HG03175 (cell line): ENCODE measurements at regions not wholly inside any gene's neighbourhood (a gene's known extent, or its start where the extent isn't known, plus 50 kb on each side); places are given as distances from the start of the nearest gene placed in this dataset.

Experiments used
- ATAC-seq: cut with Tn5 transposase; IDR thresholded peaks from one replicate; pipeline ENCODE4 v1.9.1; 2021; ENCODE audit warnings: mild to moderate bottlenecking, moderate library complexity; ENCODE audit not compliant: unreplicated experiment

DNA sequence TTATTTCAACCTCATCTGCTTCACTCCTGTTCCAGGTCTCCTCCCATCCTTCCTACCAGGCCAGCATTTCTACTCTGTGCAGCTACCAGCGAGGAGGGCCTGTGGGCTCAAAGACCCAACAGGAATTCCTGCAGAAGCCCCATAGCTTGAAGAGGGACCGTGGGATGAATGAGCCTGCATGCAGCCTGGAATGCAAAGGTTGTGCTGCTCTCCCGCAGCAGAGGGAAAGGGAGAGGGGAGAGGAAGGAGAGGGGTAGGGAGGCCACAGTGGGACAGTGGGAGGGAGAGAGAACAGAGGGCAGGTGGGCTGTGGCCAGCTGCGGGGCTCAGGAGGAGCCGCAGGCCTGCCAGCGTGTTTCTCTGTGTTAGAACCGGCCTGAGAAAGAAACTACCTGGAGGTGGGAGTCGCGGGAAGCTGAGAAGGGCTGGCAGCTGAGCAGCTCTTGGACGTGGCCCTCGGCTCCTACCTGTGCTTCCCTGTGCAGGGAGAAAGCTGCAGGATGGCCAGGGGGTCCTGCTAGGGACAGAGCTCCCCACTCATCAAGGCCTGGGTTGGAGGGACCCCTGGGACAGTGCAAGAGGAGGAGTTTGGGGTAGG, 66.1 kb upstream of the MLN start:
- ATAC-seq = no peak

DNA sequence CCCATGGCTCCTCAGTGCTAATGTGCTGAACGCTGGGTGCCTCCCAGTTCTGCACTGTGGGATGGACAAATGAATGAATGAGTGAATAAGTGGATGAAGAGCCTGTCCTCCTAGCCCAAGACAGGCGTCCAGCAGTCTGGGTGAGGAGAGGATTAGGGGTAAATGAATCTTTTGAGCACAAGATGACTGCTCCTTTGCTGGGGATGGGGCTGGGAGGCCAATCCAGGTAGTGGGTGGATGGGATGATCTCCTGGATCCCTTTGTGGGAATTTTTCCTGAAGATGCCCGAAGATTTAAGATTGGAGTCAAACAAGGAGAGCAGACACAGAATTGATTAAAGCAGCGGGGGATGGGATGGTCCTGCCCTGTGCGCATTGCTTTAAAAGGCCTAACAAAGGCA, 65.3 kb upstream of the MLN start:
- no peak for ATAC-seq

DNA sequence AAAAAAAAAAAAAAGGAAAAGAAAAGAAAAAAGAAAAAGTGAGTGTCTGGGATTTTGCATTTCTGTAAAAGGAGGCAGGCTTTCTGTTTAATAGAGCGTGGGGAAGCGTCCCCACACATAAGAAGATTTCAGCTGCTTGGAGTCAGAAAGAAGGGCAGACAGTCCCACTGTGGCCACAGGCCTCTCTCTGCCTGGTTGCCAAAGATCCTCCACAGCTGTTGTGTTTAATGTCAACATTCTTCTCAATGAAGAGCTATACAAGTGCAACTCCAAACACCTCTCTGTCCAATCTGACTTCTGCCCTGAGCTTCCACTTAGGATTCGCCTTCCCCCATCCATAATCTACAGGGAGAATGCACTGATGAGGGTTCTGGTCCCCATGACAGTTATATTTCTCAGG, 64.3 kb upstream of the MLN start:
- no peak for ATAC-seq

DNA sequence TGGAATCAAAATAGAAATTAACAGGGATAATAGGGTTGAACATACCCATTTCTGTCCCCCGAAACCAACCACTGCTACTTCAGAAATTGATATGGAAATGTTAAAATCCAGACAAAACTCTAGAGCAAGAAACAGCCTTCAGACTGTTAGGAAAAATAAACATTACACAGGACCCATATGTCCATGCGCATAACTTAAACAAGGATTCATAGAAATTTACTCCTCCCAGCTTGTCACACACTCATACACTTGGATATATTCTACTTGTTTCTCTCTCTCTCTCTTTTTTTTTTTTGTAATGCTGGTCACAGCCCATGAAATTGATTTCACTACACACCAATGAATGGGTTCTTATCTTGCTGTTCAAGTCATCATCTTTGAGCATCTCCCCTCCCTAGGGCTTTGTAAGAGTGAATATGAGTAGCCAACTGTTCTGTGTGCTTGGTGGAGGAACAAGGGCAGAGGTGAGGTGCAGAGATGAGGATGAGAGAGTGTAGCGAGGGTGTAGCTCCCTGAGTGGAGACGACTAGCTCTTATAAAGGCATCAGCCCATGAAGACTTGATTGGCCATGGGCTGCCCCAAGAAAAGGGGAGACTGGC, 61.8 kb upstream of the MLN start:
- ATAC-seq = no peak

DNA sequence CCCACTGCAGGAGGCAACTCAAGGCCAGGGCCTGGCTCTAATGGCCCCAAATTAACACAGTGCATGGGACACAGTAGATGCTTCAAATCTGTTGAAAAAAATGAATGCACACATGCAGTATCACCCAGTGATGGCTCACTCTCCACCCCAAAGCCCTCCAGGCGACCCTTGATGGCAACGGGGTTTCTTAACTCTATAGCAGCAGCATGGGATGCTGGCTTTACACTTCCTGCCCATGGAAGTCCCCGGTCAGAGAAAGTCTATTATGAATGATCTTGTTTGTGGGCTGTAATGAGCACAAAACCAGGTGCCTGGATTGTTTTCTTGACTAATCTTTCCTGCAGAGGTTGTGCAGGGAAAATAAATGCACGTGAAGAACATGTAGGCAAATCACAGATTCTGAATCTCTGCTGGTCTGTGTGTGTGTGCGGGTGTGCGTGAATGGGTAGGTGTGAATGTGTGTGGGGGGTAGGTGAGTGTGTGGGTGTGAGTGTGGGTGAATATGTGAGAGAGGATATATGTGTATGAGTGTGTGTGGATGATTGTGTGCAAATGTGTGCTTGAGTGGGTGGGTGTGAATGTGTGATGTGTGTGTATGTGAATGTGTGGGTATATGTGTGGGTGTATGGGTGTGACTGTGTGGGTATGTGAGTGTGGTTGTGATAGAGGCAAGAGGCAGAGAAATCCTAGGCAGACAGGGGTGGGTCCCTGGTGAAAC, 60.1 kb upstream of the MLN start:
- no peak for ATAC-seq

DNA sequence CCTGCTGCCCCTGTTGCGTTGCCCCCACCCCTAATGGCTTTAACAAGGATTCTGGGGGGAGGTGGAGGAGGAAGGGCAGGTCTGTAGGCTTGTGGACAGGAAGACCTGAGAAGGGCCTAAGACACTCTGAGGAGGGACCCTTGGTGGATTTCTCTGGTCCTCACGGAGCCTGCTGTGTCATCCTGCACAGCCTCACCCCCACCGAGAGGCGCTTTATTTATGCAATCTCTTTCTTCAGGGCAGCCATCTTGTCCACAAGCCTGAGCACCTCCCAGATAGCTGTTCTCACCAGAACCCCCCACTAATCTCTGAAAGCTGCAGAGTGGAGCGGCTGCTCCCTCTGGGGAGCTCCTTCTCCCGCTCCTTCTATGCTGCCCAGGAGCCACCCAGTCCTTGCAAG, 59.3 kb upstream of the MLN start:
- no peak for ATAC-seq

DNA sequence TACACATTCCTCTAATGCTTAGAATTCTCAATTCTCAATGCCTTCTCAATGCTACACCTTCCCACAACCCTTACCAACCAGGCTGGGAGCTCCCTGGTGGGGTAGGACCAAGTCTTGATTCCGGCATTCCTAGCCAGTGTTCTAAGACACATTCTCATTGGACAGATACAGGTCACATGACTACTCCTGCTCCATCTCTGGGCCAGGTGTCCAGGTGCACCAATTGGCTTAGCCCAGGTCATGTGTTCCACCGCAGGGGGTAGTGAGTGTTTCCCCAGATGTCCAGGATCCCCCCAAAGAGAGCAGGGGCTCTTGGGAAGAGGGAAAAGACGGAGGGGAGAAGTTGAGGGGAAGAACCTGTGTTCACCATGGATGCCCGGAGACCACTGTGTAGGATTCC, 58.7 kb upstream of the MLN start:
- no peak for ATAC-seq

DNA sequence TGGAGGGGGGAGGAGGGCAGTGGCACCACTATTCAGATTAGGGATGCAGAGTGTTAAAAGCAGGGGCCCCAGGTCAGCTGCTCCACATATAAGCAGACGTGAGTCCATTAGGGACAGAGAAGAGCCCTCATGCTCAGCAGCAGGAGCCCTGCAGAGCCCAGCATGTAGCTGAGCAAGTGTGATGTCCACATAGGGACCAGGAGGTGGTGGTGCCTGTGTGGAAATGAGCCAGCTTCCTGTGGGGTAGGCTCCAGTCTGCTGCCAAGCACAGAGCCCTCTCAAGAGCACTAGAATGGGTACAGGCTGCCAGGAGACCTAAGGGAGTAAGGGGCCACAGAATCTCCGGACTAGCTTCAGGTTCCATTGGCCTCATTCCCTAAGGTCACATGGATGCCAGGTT, 57.9 kb upstream of the MLN start:
- ATAC-seq = no peak

DNA sequence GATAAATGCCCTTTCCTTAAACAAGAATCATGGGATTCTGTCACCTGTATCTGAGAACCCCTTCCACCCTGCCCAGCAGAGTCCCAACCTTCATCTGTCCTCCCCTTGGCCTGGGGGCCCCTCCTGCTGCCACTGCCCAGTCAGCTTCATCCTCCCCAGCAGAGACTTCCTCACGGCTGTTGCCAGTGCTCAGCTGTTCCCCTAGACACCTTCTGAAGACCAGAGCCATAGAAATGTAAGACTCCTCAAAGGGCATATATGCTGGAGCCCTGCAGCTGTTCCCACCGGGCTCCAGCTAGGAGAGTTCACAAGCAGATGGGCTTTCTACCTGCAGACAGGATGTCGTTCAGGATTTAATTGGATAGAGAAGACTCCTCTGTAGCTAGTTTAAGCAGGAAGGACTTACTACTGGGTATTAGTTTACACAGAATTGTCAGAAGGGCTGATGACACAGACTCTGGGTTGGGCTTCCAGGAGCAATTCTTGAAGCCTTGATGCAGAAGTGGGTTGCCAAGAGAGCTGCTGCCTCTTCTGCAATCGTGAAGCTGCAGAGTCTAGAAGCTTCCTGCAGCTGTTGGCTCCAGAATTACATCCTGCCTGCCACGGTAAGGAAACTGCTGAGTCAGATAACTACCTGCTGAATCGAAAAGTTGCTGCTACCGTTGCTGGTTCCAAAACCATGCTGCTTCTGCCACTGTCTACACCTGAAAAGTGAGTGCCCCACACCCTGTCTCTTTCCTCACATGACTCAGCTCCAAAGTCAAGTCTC, 57.1 kb upstream of the MLN start:
- ATAC-seq = no peak

DNA sequence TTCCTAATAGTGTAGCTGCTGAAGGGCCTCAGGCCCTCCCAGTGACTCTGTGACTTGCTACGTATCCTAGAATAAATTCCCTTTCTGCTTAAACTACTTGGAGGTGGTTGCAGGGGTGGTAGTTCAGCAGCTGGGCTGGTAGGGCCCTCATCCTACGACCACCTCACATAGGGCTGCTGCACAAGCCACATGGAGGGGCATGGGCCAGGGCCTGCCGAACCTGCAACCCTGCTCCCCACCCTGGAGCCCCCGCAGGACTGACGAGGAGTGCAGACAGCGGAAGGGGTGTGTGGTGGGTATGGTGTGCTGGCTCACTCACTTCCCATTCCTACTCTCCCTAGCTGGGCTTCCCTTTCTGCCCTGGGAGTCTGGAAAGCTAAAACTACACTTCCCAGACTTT, 56.2 kb upstream of the MLN start:
- ATAC-seq = no peak

DNA sequence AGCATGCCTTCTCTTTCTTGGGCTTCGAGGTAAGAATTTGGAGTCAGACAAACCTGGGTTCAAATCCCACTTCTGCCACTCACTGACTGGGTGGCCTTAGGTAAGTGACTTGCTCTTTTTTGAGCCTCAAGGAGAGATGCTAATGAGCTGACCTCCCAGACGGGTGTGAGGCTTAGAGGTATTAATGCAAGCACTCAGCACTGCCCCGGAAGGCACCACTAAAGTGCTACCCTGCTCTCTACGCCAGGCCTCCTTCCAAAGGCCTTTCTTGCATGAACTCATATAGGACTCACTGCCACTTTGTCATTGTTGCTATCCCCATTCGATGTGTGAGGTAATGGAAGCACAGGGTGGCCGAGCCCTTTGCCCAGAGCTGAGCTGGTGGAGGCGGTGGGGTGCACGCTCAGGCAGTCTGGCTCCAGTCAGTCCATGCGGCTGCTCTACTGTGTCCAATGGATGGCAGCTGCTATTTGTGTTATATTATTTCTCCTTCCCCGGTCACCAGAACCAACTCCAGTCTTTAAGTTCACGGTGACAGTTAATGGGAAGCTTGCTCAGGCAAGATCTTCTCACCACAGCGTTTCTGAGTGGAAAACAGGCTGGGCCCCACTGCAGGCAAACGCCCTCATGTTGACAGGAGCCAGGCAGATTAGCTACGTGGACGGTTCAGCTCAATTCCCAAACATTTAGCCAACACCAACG, 55.2 kb upstream of the MLN start:
- no peak for ATAC-seq

DNA sequence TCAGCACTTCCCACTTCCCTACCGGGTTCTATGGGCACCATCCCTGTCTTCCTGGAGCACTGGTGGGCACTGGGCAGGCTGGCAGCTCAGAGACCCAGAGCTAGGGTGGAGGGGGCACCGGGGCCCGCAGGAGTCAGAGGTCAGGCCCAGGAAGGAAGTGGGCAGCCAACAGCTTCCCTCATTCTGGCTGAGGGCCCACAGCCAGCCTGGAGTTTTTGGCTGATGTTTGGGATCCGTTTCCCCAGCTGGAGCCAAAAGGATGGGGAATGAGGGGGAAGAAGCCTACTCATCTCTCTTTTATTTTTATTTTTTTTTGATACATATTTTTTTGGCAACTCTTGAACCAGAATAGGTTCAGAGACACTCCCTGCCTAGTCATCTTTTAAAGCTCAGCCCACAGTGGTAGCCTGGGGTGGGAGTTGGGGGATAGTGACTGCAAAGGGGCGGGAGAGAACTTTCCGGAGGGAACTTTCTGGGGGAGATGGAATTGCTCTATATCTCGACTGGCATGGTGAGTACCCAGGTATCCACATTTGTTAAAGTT, 54.2 kb upstream of the MLN start:
- ATAC-seq = no peak

DNA sequence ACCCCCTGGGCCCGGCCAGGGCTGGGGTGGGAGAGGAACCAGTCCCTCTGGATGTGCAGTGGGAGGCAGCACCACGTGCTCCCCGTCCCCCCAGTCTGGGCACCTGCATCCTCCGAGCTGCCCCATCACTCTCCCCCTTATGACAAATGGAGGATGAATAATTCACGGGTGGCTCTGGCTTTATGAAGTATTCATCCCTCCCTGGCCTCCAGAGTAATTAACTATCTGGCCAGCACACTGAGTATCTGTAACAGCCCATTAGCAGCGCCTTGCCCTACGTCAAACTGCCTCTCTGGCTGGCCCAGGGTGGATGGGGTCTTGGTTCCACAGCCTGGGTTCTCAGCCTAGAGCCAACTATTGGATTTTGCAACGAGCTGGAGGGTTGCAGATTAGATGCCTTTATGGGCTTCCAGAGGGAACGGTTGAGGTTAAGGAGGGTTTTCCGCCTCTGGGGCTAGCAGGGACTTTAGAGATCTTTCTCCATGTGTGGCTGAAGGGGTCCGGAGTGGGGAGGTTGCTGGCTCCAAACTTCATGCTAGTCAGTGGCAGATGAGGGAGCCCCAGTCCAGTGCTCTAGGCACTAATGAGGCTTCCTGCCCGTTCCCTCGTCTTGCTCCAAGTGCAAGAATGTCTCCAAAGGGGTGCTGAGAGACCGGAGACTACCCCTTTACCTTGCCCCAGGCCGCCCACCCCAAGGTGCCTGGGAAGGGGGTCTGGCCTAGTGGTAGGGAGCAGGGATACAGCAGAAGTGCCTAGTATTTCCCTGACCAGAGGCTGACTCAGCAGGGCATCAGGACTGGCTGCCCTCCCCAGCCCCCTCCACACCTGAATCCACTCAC, 53.5 kb upstream of the MLN start:
- no peak for ATAC-seq

DNA sequence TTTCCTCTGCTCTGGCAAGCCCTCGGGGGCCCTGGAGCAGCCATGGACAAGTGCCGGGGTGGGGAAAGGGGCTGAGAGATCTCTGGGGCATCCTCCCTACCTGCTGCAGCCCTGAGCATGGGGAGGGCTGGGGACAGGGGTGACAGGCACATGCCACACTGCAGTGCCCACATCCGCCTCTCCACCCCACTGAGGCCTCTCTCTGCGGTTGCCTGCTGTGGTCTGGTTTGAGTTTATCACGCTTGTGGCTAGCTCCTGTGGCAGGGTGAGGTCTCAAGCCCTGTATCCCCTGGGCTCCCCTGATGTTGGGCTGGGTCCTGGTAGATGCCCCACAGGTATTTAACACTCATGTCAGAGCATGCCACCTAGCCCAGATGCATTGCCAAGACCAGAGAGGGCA, 52.9 kb upstream of the MLN start:
- ATAC-seq = peak; percentile 70

DNA sequence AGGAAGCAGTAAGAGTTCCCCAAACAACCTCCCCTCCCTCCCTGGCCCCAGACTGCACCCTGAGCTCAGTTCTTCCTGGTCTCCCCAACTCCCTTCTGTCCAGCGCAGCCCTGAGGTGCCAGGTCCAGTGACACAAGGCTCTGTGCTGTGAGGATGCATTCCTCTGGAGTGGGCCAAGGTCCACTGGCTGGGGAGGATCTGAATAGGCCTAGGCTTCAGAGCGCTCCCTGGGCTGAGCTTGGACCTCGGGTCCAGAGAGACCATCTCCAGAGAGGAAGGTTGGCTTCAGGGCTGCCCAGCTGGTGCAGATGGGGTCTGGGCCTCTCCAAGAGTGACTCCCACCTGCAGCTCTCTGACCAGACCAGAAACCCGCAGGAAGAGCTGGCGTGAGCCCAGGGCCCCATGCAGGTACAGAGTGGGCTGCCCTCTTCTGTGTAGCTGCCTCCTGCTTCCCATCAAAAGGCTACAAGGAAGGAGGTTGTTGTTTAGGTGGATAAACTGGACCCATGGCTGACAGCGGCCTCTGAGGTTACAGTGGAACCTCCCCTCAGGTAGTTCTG, 52.3 kb upstream of the MLN start:
- no peak for ATAC-seq

DNA sequence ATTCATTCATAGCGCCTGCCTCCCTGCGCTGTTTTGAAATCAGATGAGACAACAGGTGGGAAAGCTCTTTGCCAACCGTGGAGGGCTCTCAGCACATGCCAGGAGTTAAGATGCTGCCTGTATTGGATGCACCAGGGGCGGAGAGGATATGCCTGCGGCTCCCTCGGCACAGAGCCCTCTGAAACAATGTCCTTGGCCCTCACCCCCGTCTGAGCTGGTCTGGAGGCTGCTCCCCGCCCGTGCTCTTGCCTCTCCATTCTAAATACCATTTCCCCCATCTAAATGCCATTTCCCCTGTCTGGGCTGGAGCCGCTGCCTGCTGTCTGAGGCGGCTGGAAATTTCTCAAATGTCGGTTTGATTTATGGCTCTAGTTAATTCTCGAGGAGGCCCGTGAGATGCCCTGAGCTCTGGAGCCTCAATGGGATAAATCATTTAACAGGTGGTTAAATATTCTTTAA, 50.8 kb upstream of the MLN start:
- no peak for ATAC-seq

DNA sequence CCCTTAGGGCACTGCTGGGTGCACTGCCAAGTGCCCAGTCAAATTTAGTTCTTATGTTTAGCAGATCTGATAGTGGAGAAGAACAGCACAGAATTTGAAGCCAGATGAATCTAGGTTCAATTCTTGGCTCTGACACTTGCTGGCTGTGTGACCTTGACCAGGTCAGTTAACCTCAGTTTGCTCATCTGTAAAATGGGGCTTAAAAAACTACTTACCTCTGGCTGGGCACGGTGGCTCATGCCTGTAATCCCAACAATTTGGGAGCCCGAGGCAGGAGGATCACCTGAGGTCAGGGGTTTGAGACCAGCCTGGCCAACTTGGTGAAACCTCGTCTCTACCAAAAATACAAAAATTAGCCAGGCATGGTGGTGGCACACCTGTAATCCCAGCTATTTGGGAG, 49.9 kb upstream of the MLN start:
- no peak for ATAC-seq
